Naive thymus-derived CD8-positive, alpha-beta T cell (primary cell): ENCODE measurements at regions not wholly inside any gene's neighbourhood (a gene's known extent, or its start where the extent isn't known, plus 50 kb on each side); places are given as distances from the start of the nearest gene placed in this dataset.

Experiments used
- ATAC-seq, 2 donors: fragments of 150-1000 bp; cut with Tn5 transposase in 1 of 2; sonication (Bioruptor Pico), chemical (Tn5 transposase) in 1 of 2; 1 replicate in 1 of 2; 2 replicates in 1 of 2; pipeline ENCODE4 v1.10.0; 2021; ENCODE audit warnings: mild to moderate bottlenecking in 2 of 2, moderate library complexity in 2 of 2
- POLR2A ChIA-PET: fragments of 350-600 bp; sonication (Branson Sonifier 250); formaldehyde crosslinking; loops from one replicate; lab custom pipeline; 2021; ENCODE audit warnings: antibody characterized with exemption; lab: Charles Lee
- DNase-seq, 10 donors: peaks; one replicate each; pipeline versions ENCODE4 v3.0.0 to v3.0.0-alpha.2; 2020 to 2022
- H3K27ac Mint-ChIP-seq, 10 donors: one replicate each; pipeline ENCODE4 v1.8.0; 2020 to 2022; ENCODE audit warnings: mild to moderate bottlenecking in 10 of 10, mixed read lengths in 10 of 10, moderate library complexity in 4 of 10, inconsistent platforms in 1 of 10
- H3K27me3 Mint-ChIP-seq, 5 donors: one replicate each; pipeline ENCODE4 v1.8.0; 2021 to 2022; ENCODE audit warnings: mixed read lengths in 5 of 5
- H3K36me3 Mint-ChIP-seq, 3 donors: one replicate each; pipeline ENCODE4 v1.8.0; 2020 to 2022; ENCODE audit warnings: mixed read lengths in 3 of 3, mild to moderate bottlenecking in 2 of 3, inconsistent platforms in 1 of 3
- H3K4me1 Mint-ChIP-seq, 4 donors: one replicate each; pipeline ENCODE4 v1.8.0; 2021 to 2022; ENCODE audit warnings: mixed read lengths in 4 of 4
- H3K4me3 Mint-ChIP-seq, 10 donors: one replicate each; pipeline ENCODE4 v1.8.0; 2020 to 2022; ENCODE audit warnings: mild to moderate bottlenecking in 10 of 10, mixed read lengths in 10 of 10, moderate library complexity in 6 of 10, inconsistent platforms in 1 of 10
- H3K9me3 Mint-ChIP-seq, 9 donors: one replicate each; pipeline ENCODE4 v1.8.0; 2020 to 2022; ENCODE audit warnings: mixed read lengths in 9 of 9, mild to moderate bottlenecking in 3 of 9, inconsistent platforms in 1 of 9, moderate library complexity in 1 of 9

DNA sequence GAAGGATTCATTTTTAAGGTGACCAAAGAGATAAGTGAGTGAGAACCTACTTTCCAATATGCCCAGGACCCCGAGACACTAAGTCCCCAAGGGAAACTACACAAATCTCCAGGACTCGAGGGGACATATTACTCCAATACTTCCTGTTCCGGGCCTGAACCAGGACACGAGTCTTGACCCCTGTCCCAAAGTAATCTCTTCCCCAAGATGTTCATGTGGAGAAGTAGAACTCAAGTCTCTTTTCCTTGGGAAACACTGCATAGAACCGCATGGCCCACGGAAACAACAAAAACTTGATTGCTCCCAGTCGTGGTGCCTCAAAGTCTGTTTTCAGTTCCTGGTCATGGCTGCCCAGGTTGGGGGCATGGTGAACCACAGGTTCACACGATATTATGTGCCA lies 87.2 kb upstream of the ZEB2 start:
- ATAC-seq, result no peak
- Mint-ChIP-seq H3K27ac (no peak overlapping the region), H3K4me1 (peaks cover 0 to 15% (median 0%) of the 10 kb centered on the region in 4 donors), H3K9me3 (no peaks in the 10 kb centered on the region), H3K4me3 (no peak overlapping the region), H3K27me3 (no peaks in the 10 kb centered on the region), H3K36me3 (no peaks in the 10 kb centered on the region)
- POLR2A ChIA-PET, result no interaction called here
- no peak for DNase-seq

GRCh38 chr2:144606466-144607095 lies 86.7 kb upstream of the ZEB2 start:
- Mint-ChIP-seq H3K4me3 (no peak overlapping the region), H3K9me3 (no peaks in the 10 kb centered on the region), H3K27me3 (no peaks in the 10 kb centered on the region), H3K36me3 (no peaks in the 10 kb centered on the region), H3K4me1 (peaks cover 0 to 15% (median 0%) of the 10 kb centered on the region in 4 donors), H3K27ac (no peak overlapping the region)
- POLR2A ChIA-PET, result no interaction called here
- DNase-seq, result no peak
- no peak for ATAC-seq

DNA sequence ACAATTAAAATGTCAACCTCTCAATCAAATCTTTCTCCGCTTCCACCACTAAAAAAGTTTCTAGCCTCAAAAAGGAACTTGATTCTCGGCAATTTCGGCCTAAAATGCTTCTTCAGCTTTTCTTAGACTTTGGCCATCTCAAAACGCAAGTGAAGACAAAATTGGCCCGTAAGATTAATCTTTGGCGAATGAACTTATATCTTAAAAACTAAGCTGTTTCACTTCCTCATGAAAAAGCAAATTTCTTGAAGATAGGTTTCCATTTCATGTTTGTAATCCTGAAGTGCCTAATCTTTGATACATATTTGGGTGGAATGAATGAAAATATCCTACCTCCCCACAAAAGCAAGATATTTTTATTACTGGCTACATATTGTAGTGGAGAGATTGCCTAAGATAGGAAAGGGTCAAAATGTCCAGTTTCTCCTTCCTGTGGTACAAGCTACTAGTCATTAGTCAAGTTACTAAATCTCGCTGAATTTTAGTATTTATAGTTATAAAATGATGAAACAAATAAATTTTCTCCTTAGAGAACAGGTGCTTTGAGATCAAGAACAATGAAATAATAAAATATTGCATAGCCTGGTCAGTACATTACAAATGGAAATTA lies 85.4 kb upstream of the ZEB2 start:
- Mint-ChIP-seq H3K4me1 (peaks cover 0 to 15% (median 0%) of the 10 kb centered on the region in 4 donors), H3K27me3 (no peaks in the 10 kb centered on the region), H3K36me3 (no peaks in the 10 kb centered on the region), H3K27ac (no peak overlapping the region), H3K9me3 (no peaks in the 10 kb centered on the region), H3K4me3 (no peak overlapping the region)
- POLR2A ChIA-PET, result no interaction called here
- DNase-seq (no peak), ATAC-seq (no peak)

DNA sequence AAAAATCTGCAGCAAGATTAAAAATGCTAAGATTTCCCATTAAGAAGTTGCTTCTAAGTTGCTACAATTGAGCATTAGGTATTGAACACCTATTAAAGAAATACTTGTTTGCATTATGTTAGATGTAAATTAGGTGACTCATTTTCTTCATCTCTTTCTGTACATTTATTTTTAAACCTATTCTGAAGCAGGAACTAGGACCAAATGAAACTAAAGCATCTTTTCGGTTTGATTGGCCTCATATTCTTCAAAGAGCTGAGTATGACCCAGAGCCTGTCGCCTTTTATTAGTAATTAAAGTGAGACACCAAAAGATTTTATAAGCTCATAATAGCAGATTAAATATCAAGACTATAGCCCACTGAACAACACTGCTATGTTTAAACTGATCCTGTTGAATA lies 83.4 kb upstream of the ZEB2 start:
- Mint-ChIP-seq H3K4me1 (peaks cover 0 to 22% (median 0%) of the 10 kb centered on the region in 4 donors), H3K27ac (no peak overlapping the region), H3K4me3 (no peak overlapping the region), H3K27me3 (peaks cover 0 to 7% (median 0%) of the 10 kb centered on the region in 5 donors), H3K36me3 (no peaks in the 10 kb centered on the region), H3K9me3 (peaks cover 0 to 3% (median 0%) of the 10 kb centered on the region in 9 donors)
- ATAC-seq, result no peak
- no peak for DNase-seq
- POLR2A ChIA-PET, result no interaction called here

DNA sequence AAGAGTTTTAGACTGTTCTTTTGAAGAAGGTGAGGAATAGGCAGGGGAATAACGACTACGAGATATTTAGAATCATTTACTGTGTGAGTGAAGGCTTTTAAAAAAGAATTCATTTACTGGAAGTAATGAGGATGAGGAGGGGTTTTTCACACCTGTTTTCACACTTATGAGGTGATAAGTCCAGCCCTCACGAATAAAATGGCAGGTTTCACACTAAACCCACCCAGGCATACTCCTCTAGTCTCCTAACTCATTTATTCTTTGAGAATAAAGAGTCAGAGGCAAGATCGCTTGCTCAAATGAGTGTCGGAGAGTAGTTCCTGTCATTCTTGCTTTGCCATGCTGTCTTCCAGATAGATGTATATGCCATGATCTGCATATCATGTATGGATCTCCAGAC lies 79.0 kb upstream of the ZEB2 start:
- Mint-ChIP-seq H3K36me3 (peaks cover 0 to 6% (median 0%) of the 10 kb centered on the region in 3 donors), H3K27ac (peak overlapping the region in 2 of 10 donors; percentile 0 to 83), H3K4me1 (peaks cover 0 to 32% (median 0%) of the 10 kb centered on the region in 4 donors), H3K9me3 (peaks cover 0 to 11% (median 4%) of the 10 kb centered on the region in 9 donors), H3K4me3 (peak overlapping the region in 2 of 10 donors; percentile 41 to 48), H3K27me3 (peaks cover 0 to 7% (median 0%) of the 10 kb centered on the region in 5 donors)
- POLR2A ChIA-PET, result no interaction called here
- no peak for ATAC-seq
- no peak for DNase-seq

DNA sequence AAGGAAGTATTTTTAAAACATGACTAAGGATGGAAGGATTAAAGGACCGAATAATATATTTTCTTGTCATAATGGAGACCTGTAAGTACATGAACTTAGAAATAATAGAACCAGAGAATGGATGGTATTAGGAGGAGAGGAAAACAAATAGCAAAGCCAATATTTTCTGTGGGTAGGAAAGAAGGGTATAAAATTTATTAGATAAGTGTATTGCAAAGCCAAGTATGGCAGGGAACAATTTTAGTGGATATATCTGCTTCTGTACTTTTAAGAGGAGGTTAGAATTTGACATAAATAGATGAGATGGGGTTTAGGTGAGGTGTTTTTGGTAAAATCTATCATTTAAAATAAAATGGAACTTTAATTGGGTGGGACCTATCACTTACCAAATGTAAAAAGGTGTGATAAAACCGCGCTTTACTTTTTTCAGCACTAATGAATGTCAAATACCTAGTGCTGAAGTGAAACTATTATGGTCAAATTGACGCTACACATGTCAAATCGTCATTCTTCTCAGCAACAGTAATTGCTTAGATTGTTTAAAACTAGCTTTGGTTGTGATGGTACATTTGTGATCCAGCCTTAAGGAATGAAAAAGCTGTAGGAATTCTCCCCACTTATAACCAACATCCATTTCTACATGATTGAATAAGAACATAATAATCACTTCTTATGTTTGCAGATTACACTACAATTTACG lies 78.1 kb upstream of the ZEB2 start:
- peaks cover 0 to 7% (median 0%) of the 10 kb centered on the region in 5 donors for H3K27me3 Mint-ChIP-seq
- peak overlapping the region in 3 of 10 donors; percentile 21 to 83 (median 66) for H3K27ac Mint-ChIP-seq
- peak overlapping the region in 2 of 10 donors; percentile 41 to 48 for H3K4me3 Mint-ChIP-seq
- POLR2A ChIA-PET, result no interaction called here
- DNase-seq (no peak), ATAC-seq (no peak)
- H3K36me3 Mint-ChIP-seq, result peaks cover 0 to 6% (median 0%) of the 10 kb centered on the region in 3 donors
- peaks cover 0 to 32% (median 0%) of the 10 kb centered on the region in 4 donors for H3K4me1 Mint-ChIP-seq
- H3K9me3 Mint-ChIP-seq, result peaks cover 0 to 11% (median 4%) of the 10 kb centered on the region in 9 donors

DNA sequence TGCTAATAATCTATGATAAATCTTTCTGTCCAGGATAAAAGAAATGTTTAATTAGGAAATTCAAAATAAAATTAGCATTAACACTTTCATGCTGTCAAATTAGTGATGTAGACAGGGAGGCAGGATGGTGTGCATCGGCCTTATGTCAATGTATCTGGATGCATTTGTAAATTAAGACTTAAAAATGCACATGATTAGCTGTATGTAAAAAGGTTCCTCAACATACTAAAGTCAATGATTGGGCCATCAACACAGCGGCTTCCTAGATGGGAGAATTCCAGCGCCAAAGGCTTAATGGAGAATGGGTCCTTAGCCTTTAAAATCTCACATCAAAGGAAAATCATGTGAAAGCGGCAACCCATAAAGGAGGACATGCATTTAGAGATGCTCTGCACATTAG lies 77.5 kb upstream of the ZEB2 start:
- DNase-seq (no peak), ATAC-seq (no peak)
- Mint-ChIP-seq H3K4me1 (peaks cover 0 to 32% (median 0%) of the 10 kb centered on the region in 4 donors), H3K36me3 (peaks cover 0 to 6% (median 0%) of the 10 kb centered on the region in 3 donors), H3K27ac (peak overlapping the region in 1 of 10 donors; percentile 21), H3K27me3 (peaks cover 0 to 7% (median 0%) of the 10 kb centered on the region in 5 donors), H3K9me3 (peaks cover 0 to 11% (median 4%) of the 10 kb centered on the region in 9 donors), H3K4me3 (no peak overlapping the region)
- POLR2A ChIA-PET, result no interaction called here

- POLR2A ChIA-PET, result no interaction called here
- DNase-seq (peak in 1 of 10 donors; percentile 14), ATAC-seq (no peak)
- Mint-ChIP-seq H3K27ac (peak overlapping the region in 3 of 10 donors; percentile 29 to 86 (median 41)), H3K9me3 (peaks cover 0 to 11% (median 4%) of the 10 kb centered on the region in 9 donors), H3K4me1 (peaks cover 0 to 32% (median 0%) of the 10 kb centered on the region in 4 donors), H3K36me3 (peaks cover 0 to 6% (median 0%) of the 10 kb centered on the region in 3 donors), H3K4me3 (peak overlapping the region in 2 of 10 donors; percentile 15 to 26), H3K27me3 (peaks cover 0 to 7% (median 0%) of the 10 kb centered on the region in 5 donors)
Observed at GRCh38 chr2:144596073-144596871, 76.4 kb upstream of the ZEB2 start.

DNA sequence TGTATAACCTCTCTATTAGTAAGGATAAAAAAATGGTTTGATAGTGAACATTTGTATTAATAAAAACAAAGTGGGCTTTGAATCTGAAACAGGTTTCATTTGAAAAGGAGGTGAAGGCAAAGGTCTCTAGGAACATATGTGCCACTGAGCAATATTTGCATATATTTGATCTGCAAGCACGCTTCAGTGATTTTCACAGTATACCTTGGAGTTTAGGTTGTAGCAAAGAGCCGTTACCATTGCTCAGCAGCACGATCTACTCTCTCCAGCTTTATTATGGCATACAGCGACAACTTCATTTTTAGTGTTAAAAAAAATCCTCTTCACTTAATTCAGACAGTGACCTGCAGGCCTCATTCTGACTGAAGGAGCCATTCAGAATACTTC lies 75.8 kb upstream of the ZEB2 start:
- no peak for DNase-seq
- Mint-ChIP-seq H3K4me1 (peaks cover 0 to 32% (median 0%) of the 10 kb centered on the region in 4 donors), H3K36me3 (peaks cover 0 to 6% (median 0%) of the 10 kb centered on the region in 3 donors), H3K4me3 (no peak overlapping the region), H3K27ac (peak overlapping the region in 3 of 10 donors; percentile 29 to 86 (median 41)), H3K9me3 (peaks cover 0 to 11% (median 4%) of the 10 kb centered on the region in 9 donors), H3K27me3 (peaks cover 0 to 7% (median 0%) of the 10 kb centered on the region in 5 donors)
- POLR2A ChIA-PET, result no interaction called here
- no peak for ATAC-seq

GRCh38 chr2:144595279-144595678 lies 75.4 kb upstream of the ZEB2 start:
- Mint-ChIP-seq H3K27ac (peak overlapping the region in 2 of 10 donors; percentile 29 to 86), H3K36me3 (peaks cover 0 to 6% (median 0%) of the 10 kb centered on the region in 3 donors), H3K4me1 (peaks cover 0 to 32% (median 0%) of the 10 kb centered on the region in 4 donors), H3K4me3 (no peak overlapping the region), H3K9me3 (peaks cover 0 to 11% (median 4%) of the 10 kb centered on the region in 9 donors), H3K27me3 (peaks cover 0 to 7% (median 0%) of the 10 kb centered on the region in 5 donors)
- ATAC-seq (no peak), DNase-seq (no peak)
- POLR2A ChIA-PET, result no interaction called here

DNA sequence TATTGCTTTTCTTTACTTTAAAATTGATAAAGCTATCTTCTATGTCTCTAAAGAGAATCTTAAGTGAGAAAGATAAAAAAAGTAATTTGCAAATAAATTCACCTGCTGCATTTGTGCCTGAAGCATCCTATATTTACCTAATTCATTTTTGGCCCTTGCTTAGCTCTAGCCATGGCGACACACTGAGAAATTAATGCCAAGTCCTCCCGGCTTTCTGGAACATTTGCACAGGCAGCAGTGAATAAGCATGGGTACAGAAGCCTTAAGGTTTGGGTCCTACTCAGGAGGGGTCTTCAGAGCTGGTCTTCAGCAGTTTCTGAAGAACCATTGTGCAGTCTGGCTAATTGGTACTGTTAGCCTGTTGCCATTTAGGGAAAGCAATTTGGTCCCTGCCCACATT lies 73.9 kb upstream of the ZEB2 start:
- Mint-ChIP-seq H3K4me1 (peaks cover 0 to 28% (median 0%) of the 10 kb centered on the region in 4 donors), H3K27me3 (peaks cover 0 to 1% (median 0%) of the 10 kb centered on the region in 5 donors), H3K27ac (no peak overlapping the region), H3K9me3 (peaks cover 0 to 11% (median 4%) of the 10 kb centered on the region in 9 donors), H3K4me3 (no peak overlapping the region), H3K36me3 (peaks cover 0 to 6% (median 0%) of the 10 kb centered on the region in 3 donors)
- ATAC-seq (no peak), DNase-seq (no peak)
- POLR2A ChIA-PET, result no interaction called here
